OCI-LY7 (cell line): ENCODE measurements at regions not wholly inside any gene's neighbourhood (a gene's known extent, or its start where the extent isn't known, plus 50 kb on each side); places are given as distances from the start of the nearest gene placed in this dataset.

Experiments used
- BruUV-seq: library from RNA; stranded (reverse); fragments of 400-500 nt; replicated peaks from 2 replicates; lab custom pipeline; 2021; lab: Mats Ljungman, UMichigan
- CTCF ChIA-PET: fragments of 300-600 bp; sonication (Branson Sonifier 250); formaldehyde crosslinking; loops from one replicate; lab custom pipeline; 2022; ENCODE audit warnings: antibody characterized with exemption; ENCODE audit not compliant: unreplicated experiment; lab: Charles Lee
- POLR2A ChIA-PET: fragments of 300-600 bp; sonication (Branson Sonifier 250); formaldehyde crosslinking; loops from one replicate; lab custom pipeline; 2022; ENCODE audit warnings: antibody characterized with exemption; lab: Charles Lee
- DNase-seq: peaks from one replicate; pipeline ENCODE4 v3.0.0-alpha.2; 2015; ENCODE audit warnings: low spot score
- H2AFZ ChIP-seq: fragments of 200-600 bp; sonication (generic), shearing (Covaris generic); 2 replicates; pipeline ENCODE4 v1.6.1; 2014; ENCODE audit warnings: mild to moderate bottlenecking, antibody characterized with exemption, low read length, moderate library complexity
- H3K27ac ChIP-seq: fragments of 200-600 bp; sonication (generic); 2 replicates; pipeline ENCODE4 v1.5.1; 2014; ENCODE audit warnings: mixed run types, low read depth, mild to moderate bottlenecking, moderate library complexity, low read length, inconsistent platforms; ENCODE audit not compliant: poor library complexity, severe bottlenecking
- H3K36me3 ChIP-seq: fragments of 200-600 bp; sonication (generic); 2 replicates; pipeline ENCODE4 v1.6.1; 2014; ENCODE audit warnings: mild to moderate bottlenecking, antibody characterized with exemption, low read length, moderate library complexity, mixed read lengths; ENCODE audit not compliant: insufficient read depth
- H3K4me1 ChIP-seq: fragments of 200-600 bp; sonication (generic); 2 replicates; pipeline ENCODE4 v1.5.1; 2014; ENCODE audit warnings: mild to moderate bottlenecking, low read length; ENCODE audit not compliant: insufficient read depth, poor library complexity, severe bottlenecking
- H3K4me2 ChIP-seq: fragments of 200-600 bp; sonication (generic); 2 replicates; pipeline ENCODE4 v1.6.1; 2014; ENCODE audit warnings: mild to moderate bottlenecking, low read length
- H3K4me3 ChIP-seq: fragments of 200-600 bp; sonication (generic); 2 replicates; pipeline ENCODE4 v1.5.1; 2014; ENCODE audit warnings: mild to moderate bottlenecking, low read depth, low read length; ENCODE audit not compliant: poor library complexity, severe bottlenecking
- H3K79me2 ChIP-seq: fragments of 200-600 bp; sonication (generic); 2 replicates; pipeline ENCODE4 v1.6.1; 2016; ENCODE audit warnings: low read depth, mild to moderate bottlenecking, low read length, moderate library complexity, mixed read lengths; ENCODE audit not compliant: insufficient read depth
- H3K9me2 ChIP-seq: fragments of 200-600 bp; sonication (generic); 2 replicates; pipeline ENCODE4 v1.6.1; 2016; ENCODE audit warnings: mild to moderate bottlenecking, low read length, mixed read lengths; ENCODE audit not compliant: insufficient read depth
- H3K9me3 ChIP-seq: fragments of 200-600 bp; sonication (generic); 2 replicates; pipeline ENCODE4 v1.6.1; 2014; ENCODE audit warnings: mild to moderate bottlenecking, mixed run types, low read length, mixed read lengths
- H4K20me1 ChIP-seq: fragments of 200-600 bp; sonication (generic); 2 replicates; pipeline ENCODE4 v1.6.1; 2014; ENCODE audit warnings: mild to moderate bottlenecking, antibody characterized with exemption, low read length, moderate library complexity, mixed read lengths; ENCODE audit not compliant: insufficient read depth
- EZH2phosphoT487 ChIP-seq: fragments of 200-600 bp; sonication (generic); IDR thresholded peaks from 2 replicates; pipeline ENCODE4 v1.6.1; 2018; ENCODE audit warnings: low read depth, borderline replicate concordance, mild to moderate bottlenecking, mixed run types, antibody characterized with exemption, low read length, moderate library complexity, mixed read lengths
- intact Hi-C: fragments of 100-400 bp; cut with micrococcal nuclease; formaldehyde crosslinking; loops from one replicate; pipeline ENCODE4 v1.10.0; 2022; ENCODE audit not compliant: unreplicated experiment
- TF ChIP-seq, protein P1 (sequence below): fragments of 200-600 bp; sonication (generic); conservative IDR thresholded peaks from 2 replicates; pipeline ENCODE4 v1.5.1; 2014; ENCODE audit warnings: mild to moderate bottlenecking, antibody characterized with exemption, low read length, moderate library complexity, mixed read lengths

DNA sequence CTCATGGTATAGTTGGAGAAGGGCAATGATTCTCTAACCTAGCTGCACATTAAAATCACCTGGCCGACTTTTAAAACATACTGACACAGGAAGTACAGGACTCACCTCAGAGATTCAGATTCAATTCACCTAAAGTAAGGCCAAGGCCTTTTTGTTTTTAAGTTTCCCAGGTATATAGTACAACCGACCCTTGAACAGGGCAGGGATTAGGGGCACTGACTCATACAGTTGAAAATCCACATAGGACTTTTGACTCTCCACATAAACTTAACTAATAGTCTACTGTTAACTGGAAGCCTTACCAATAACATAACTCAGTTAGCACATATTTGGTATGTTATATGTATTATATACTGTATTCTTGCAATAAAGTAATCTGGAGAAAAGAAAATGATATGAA is 129.5 kb upstream of the ABI3BP start:
- no peaks in the 10 kb centered on the region for H4K20me1 ChIP-seq
- BruUV-seq, result no TSS peak
- ChIA-PET CTCF (no interaction called here), POLR2A (no interaction called here)
- no peak overlapping the region for H3K4me2 ChIP-seq
- no peak overlapping the region for H3K4me3 ChIP-seq
- DNase-seq, result no peak
- intact Hi-C loops, result no loop called here
- H3K9me2 ChIP-seq, result no peaks in the 10 kb centered on the region
- no peaks in the 10 kb centered on the region for H3K36me3 ChIP-seq
- TF ChIP-seq EZH2phosphoT487, result no peak
- TF ChIP-seq, protein P1, sequence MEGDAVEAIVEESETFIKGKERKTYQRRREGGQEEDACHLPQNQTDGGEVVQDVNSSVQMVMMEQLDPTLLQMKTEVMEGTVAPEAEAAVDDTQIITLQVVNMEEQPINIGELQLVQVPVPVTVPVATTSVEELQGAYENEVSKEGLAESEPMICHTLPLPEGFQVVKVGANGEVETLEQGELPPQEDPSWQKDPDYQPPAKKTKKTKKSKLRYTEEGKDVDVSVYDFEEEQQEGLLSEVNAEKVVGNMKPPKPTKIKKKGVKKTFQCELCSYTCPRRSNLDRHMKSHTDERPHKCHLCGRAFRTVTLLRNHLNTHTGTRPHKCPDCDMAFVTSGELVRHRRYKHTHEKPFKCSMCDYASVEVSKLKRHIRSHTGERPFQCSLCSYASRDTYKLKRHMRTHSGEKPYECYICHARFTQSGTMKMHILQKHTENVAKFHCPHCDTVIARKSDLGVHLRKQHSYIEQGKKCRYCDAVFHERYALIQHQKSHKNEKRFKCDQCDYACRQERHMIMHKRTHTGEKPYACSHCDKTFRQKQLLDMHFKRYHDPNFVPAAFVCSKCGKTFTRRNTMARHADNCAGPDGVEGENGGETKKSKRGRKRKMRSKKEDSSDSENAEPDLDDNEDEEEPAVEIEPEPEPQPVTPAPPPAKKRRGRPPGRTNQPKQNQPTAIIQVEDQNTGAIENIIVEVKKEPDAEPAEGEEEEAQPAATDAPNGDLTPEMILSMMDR, result no peak
- H3K4me1 ChIP-seq, result no peaks in the 10 kb centered on the region
- no peak overlapping the region for H3K27ac ChIP-seq
- H3K9me3 ChIP-seq, result no peaks in the 10 kb centered on the region
- no peaks in the 10 kb centered on the region for H3K79me2 ChIP-seq
- no peak overlapping the region for H2AFZ ChIP-seq

DNA sequence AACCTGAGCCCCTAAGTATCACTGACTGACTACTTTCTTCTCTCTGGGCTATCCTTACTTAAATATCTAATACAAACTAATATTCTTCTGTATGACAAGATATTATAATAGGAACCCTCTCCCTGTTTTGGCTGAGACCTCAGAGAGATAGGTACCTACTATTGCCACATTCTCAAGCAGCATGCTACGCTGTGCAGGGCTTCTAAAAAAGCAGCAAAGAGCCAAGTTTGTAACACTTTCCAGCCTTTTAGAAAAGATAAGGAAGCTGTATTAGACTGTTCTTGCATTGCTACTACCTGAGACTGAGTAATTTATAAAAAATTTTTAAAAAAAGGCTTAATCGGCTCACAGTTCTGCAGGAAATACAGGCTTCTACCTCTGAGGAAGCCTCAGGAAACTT is 126.8 kb upstream of the ABI3BP start:
- H3K4me2 ChIP-seq, result no peak overlapping the region
- intact Hi-C loops, result no loop called here
- H3K4me3 ChIP-seq, result no peak overlapping the region
- H3K9me3 ChIP-seq, result no peaks in the 10 kb centered on the region
- CTCF ChIA-PET, result no interaction called here
- no peak for TF ChIP-seq EZH2phosphoT487
- TF ChIP-seq, protein P1, result no peak
- H3K36me3 ChIP-seq, result no peaks in the 10 kb centered on the region
- no peaks in the 10 kb centered on the region for H3K4me1 ChIP-seq
- no TSS peak for BruUV-seq
- H2AFZ ChIP-seq, result no peak overlapping the region
- DNase-seq, result no peak
- H4K20me1 ChIP-seq, result no peaks in the 10 kb centered on the region
- POLR2A ChIA-PET, result no interaction called here
- no peaks in the 10 kb centered on the region for H3K9me2 ChIP-seq
- H3K79me2 ChIP-seq, result no peaks in the 10 kb centered on the region
- no peak overlapping the region for H3K27ac ChIP-seq

DNA sequence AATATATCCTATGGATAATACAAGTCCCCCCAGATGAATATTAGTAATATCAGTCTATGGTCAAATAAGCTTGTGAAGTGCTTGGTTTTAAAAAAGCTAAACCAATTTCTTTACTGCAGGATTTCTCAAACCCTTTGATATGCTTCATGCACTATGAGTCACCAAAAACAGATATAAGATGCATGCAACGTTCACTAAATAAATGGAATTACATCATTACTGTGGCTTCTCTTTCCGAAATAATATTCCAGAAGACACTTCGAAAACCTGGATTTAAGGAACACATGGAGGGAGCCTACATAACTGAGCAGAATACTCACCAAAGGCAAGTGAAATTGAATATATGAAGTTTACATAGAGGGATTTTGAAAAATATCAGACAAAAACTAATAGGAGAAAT is 126.3 kb upstream of the ABI3BP start:
- Histone ChIP-seq H4K20me1 (no peaks in the 10 kb centered on the region), H3K4me1 (no peaks in the 10 kb centered on the region), H3K36me3 (no peaks in the 10 kb centered on the region), H3K9me2 (no peaks in the 10 kb centered on the region), H2AFZ (no peak overlapping the region), H3K9me3 (no peaks in the 10 kb centered on the region), H3K79me2 (no peaks in the 10 kb centered on the region), H3K4me2 (no peak overlapping the region), H3K27ac (no peak overlapping the region), H3K4me3 (no peak overlapping the region)
- no peak for DNase-seq
- ChIA-PET CTCF (no interaction called here), POLR2A (no interaction called here)
- no peak for TF ChIP-seq EZH2phosphoT487
- TF ChIP-seq, protein P1, result no peak
- intact Hi-C loops, result no loop called here
- BruUV-seq, result no TSS peak
